ENCODE measurements at regions not wholly inside any gene's neighbourhood (a gene's known extent, or its start where the extent isn't known, plus 50 kb on each side); places are given as distances from the start of the nearest gene placed in this dataset.
"Not testable (repeated sequence)": the region's sequence is repeated elsewhere in the genome, so short reads cannot be mapped to it uniquely, and the experiment has no call there.

DNA sequence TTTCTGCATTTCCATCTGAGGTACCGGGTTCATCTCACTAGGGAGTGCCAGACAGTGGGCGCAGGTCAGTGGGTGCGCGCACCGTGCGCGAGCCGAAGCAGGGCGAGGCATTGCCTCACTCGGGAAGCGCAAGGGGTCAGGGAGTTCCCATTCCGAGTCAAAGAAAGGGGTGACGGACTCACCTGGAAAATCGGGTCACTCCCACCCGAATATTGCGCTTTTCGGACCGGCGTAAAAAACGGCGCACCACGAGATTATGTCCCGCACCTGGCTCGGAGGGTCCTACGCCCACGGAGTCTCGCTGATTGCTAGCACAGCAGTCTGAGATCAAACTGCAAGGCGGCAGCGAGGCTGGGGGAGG, 175.1 kb downstream of the MEX3B start:
- DNase-seq (ENCODE audit: low spot score in 2 of 2); H3K4me3 Mint-ChIP-seq; H3K36me3 Mint-ChIP-seq; H3K9me3 Mint-ChIP-seq; H3K27ac Mint-ChIP-seq; H3K4me1 Mint-ChIP-seq; ATAC-seq: not testable (repeated sequence)

DNA sequence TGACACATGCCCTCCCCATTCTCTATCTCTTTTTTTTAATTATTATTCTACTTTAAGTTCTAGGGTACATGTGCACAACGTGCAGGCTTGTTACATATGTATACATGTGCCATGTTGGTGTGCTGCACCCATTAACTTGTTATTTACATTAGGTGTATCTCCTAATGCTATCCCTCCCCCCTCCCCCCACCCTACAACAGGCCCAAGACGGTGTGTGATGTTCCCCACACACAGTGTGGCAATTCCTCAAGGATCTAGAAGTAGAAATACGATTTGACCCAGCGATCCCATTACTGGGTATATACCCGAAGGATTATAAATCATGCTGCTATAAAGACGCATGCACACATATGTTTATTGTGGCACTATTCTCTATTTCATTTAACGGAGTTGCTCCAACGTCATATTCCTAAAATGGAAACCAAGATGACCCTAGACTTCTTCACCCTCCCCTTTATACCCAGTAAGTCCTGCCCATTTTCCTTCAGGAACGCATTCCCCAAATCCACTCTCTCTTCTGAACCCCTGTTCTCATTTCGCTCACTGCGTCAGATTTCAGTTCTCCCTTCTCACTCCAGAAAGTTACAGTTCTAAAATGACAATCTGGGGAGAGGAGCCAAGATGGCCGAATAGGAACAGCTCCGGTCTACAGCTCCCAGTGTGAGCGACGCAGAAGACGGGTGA, 175.6 kb downstream of the MEX3B start:
- H3K36me3 Mint-ChIP-seq; H3K27ac Mint-ChIP-seq; ATAC-seq; H3K4me3 Mint-ChIP-seq; H3K4me1 Mint-ChIP-seq; DNase-seq (ENCODE audit: low spot score in 2 of 2); H3K9me3 Mint-ChIP-seq: not testable (repeated sequence)

DNA sequence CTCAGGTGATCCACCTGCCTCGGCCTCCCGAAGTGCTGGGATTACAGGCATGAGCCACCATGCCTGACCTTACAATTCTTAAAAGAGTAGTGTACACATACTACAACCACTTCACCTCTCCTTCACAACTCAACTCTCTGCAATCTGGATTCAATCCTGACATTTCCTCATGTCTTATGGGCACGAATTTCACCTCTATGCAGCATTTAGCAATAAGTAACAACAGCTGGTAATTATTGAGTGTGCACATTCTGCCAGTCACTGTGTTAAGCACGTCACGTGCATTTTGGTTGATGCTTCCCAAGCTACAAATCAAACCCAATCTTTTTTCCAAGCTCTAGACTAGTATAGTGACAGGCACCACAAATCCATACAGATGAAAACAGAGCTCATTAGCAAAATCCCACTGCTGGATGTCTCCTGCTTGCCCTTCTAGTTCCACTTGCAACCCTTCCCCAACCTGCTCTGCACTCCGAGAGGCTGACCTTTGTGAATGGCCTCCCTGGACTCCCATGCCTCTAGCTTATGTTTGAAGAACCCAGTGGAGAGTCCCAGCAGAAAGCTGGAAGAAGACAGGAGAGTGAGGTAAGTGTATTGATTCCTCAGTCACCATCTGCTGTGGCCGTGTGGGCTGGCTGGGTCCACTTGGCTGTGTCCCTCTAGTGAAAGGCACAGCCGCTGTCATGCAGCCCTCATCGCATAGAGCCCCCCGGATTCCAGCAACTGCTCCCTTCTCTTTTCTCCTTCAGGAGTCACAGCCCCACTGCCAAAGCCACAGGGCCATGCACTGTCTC, 176.5 kb downstream of the MEX3B start:
- H3K36me3 Mint-ChIP-seq, result no peaks in the 10 kb centered on the region
- DNase-seq (ENCODE audit: low spot score in 2 of 2) (no peak), ATAC-seq (no peak)

DNA sequence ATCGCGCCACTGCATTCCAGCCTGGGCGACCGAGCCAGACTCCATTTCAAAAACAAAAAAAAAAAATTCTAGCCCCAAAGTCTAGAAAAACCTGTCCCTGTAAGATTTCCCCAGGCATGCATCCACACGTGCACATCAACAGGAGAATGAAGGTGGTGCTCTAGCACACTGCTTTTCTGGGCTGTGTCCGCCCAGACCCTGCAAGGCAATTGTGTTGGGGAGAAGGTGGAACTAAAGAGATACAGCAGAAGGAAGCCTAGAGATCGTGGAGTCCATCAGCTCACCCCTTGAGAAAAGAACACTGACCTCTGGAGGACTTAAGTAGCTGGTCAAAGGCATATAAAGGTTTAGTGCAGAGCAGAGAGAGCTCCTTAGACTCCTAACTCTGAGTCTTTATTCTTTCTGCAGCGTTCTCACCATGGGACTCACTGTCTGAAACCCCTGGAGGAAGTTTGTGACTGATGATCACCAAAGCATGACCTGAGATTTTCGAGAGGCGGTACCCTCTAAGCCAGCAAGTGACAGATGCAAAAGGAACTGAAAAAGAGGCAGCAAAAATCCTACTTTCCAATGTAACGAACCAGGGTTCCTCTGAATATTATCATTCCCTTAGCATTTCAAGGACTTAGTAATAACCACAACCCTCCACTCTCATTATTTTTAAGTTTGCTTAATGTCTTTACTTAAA, 179.8 kb downstream of the MEX3B start:
- Mint-ChIP-seq H3K9me3 (no peaks in the 10 kb centered on the region), H3K4me3 (no peak overlapping the region), H3K36me3 (no peaks in the 10 kb centered on the region), H3K4me1 (no peaks in the 10 kb centered on the region), H3K27ac (no peak overlapping the region)
- DNase-seq (ENCODE audit: low spot score in 2 of 2) (no peak), ATAC-seq (no peak)

More for the DNA sequence above, 176.5 kb downstream of the MEX3B start:
- H3K9me3 Mint-ChIP-seq, result no peaks in the 10 kb centered on the region
- no peak overlapping the region for H3K4me3 Mint-ChIP-seq
- no peak overlapping the region for H3K27ac Mint-ChIP-seq
- H3K4me1 Mint-ChIP-seq, result no peaks in the 10 kb centered on the region

DNA sequence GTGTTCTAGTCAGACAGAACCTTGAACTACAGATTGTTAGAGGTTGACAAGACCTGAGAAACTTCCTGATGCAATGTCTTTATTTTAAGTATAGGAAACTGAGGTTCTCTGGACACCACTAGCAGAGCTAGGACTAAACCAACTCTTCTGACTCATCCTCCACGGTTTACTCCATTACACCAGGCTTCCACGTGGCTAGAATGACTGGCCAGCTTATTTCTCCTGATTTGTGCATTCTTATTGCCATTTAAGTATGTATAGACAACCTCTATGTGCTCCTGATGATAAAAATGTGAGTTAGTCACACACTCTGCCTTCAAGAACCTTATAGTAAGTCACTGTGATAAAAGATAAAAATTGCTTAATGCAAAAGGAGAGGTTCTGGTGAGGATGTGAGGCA, 182.7 kb downstream of the MEX3B start:
- no peak overlapping the region for H3K4me3 Mint-ChIP-seq
- H3K36me3 Mint-ChIP-seq, result no peaks in the 10 kb centered on the region
- no peak for ATAC-seq
- H3K27ac Mint-ChIP-seq, result no peak overlapping the region
- no peak for DNase-seq (ENCODE audit: low spot score in 2 of 2)
- no peaks in the 10 kb centered on the region for H3K9me3 Mint-ChIP-seq
- no peaks in the 10 kb centered on the region for H3K4me1 Mint-ChIP-seq

DNA sequence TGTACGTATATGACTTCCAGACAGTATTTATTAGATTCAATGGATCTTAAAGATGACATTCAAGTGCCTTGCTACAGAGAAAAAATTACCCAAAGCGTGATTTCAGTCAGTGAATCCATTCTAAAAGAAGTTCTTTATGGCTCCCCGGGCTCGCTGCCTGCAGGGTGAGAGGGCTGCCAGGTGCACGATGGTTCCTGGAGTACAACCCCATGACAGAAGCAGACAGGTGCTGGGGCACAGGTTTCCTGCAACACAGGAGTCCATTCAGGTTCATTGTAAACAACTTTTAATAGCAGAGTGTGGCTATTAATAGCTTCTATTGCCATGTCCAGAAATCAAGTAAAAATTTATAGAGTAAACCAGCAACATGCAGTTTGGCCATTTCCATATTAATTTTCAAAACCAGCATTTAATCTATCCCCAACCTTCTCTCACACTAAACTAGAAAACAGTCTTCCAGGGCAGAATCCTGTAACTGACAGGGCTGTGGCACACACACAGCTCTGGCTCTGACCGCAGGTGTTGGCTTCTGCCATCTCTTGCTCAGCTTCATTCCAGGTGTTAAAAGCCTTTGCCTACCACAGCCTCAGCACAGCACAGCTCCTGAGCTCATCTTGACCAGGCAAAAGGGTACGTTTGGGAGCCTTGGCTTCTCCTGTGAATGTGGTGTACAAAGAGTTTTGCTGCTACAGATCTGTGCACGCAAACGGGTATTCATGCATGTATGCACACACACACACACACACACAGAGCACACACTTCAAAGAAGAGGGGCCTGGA, 185.9 kb downstream of the MEX3B start:
- H3K36me3 Mint-ChIP-seq, result no peaks in the 10 kb centered on the region
- H3K27ac Mint-ChIP-seq, result no peak overlapping the region
- no peak overlapping the region for H3K4me3 Mint-ChIP-seq
- H3K9me3 Mint-ChIP-seq, result no peaks in the 10 kb centered on the region
- DNase-seq (ENCODE audit: low spot score in 2 of 2) (no peak), ATAC-seq (no peak)
- H3K4me1 Mint-ChIP-seq, result no peaks in the 10 kb centered on the region

DNA sequence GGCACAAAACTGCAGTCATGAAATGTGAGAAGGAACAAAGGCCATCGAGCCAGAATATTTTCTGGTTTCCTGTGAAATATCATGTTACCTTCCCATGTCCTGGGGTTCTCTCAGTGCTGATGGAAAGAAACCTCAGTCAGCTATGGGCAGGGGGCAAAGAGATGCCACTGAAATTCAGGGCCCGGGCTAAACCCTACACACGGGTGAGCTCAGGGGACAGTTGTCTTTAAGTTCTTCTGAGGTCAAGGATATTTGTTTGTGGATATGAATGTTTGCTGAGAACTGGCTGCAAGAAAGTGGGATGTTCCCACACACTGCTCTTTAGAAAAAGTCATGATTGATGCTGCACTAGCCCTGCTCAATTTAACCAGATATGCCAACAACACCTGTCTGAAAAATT, 187.2 kb downstream of the MEX3B start:
- Mint-ChIP-seq H3K4me3 (no peak overlapping the region), H3K9me3 (no peaks in the 10 kb centered on the region), H3K27ac (no peak overlapping the region), H3K36me3 (no peaks in the 10 kb centered on the region), H3K4me1 (no peaks in the 10 kb centered on the region)
- DNase-seq (ENCODE audit: low spot score in 2 of 2) (no peak), ATAC-seq (no peak)

DNA sequence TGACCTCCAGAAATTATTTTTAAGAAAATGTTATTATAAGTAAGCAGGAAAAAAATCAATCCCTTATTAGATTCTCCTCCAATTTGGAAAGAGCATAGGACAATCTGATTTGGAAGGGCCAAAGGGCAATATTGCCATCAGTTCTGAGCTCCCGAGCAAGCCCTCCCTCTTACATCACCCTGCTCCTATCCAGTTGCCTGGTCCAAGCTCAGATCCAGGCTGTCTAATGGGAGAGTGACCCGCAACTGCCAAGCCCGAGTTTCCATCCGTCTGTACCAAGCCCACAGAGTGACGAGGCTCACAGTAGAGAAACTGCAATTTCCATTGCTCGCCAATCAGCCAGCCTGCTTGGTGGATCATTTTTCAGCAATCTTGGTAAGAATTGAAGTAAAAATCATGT, 187.7 kb downstream of the MEX3B start:
- ATAC-seq (no peak), DNase-seq (ENCODE audit: low spot score in 2 of 2) (no peak)
- no peaks in the 10 kb centered on the region for H3K36me3 Mint-ChIP-seq
- no peaks in the 10 kb centered on the region for H3K4me1 Mint-ChIP-seq
- H3K27ac Mint-ChIP-seq, result no peak overlapping the region
- no peak overlapping the region for H3K4me3 Mint-ChIP-seq
- H3K9me3 Mint-ChIP-seq, result no peaks in the 10 kb centered on the region

DNA sequence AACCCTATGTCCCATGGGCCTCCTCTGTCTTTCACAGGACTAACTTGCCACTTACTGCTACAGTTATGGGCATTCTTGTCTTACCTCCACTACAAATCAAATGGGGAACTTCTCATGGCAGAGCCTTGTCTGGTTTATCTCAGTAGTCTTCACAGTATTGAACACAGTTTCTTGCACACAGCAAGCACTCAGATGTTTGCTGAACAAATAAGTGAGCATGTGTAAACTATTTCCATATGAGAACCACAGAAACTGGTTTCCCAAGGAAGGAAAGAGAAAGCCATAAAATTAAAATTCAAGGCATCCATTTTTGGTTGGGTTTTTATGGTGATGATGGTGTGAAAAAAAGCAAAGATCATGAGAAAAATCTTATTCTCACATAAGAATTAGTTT, 189.2 kb downstream of the MEX3B start:
- DNase-seq (ENCODE audit: low spot score in 2 of 2) (no peak), ATAC-seq (no peak)
- H3K27ac Mint-ChIP-seq, result no peak overlapping the region
- H3K4me3 Mint-ChIP-seq, result no peak overlapping the region
- no peaks in the 10 kb centered on the region for H3K4me1 Mint-ChIP-seq
- no peaks in the 10 kb centered on the region for H3K36me3 Mint-ChIP-seq
- H3K9me3 Mint-ChIP-seq, result peaks cover 1% of the 10 kb centered on the region

DNA sequence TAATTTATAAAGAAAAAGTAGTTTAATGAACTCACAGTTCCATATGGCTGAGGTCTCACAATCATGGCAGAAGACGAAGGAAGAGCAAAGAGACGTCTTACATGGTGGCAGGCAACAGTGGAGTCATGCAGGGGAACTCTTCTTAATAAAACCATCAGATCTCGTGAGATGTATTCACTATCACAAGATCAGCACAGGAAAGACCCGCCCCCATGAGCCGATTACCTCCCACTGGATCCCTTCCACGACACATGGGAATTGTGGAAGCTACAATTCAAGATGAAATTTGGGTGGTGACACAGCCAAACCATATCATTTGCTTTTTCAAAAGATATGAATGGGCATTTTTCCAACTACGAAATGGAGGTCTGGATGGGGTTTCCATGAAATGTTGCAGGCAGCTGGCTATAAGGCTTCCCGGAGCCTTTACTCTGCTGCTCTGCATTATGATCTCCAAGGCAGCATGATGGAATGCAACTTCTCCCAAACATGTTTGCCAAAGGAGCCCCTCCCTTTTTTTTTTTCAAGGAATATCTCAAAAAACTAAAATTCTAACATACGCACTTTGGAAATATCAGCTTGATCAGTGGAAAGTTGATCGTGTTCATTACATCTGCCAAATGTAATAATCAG, 189.7 kb downstream of the MEX3B start:
- Mint-ChIP-seq H3K36me3 (no peaks in the 10 kb centered on the region), H3K4me3 (no peak overlapping the region), H3K27ac (no peak overlapping the region), H3K4me1 (no peaks in the 10 kb centered on the region), H3K9me3 (peaks cover 3% of the 10 kb centered on the region)
- DNase-seq (ENCODE audit: low spot score in 2 of 2), result no peak
- ATAC-seq, result no peak

DNA sequence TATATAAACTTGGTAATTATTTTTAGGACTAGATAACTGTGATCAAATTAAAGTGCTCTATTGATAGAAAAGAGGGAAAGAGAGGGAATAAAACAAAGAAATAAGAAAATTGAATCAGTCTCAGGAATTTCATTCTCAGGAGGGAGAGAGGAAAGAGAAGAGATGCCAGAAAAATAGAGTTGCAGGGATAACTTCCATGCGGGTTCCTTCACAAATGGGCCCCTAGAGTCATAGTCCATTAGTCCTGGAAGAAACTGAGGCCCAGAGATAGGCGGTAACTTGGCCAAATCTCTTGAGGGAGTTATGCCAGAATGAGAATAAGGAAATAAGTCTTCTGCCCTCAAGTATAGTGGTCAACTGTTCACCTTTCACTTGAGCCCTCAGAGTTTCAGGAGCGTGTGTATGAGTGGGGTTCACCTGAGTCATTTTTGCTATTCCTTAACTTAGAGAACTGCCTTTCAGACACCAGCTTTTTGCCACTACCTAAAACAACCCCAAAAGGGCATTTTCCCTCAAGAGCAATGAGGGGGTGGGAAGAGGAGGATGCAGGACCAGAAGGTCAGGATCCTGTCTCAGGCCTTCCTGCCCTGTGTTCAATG, 192.6 kb downstream of the MEX3B start:
- no peaks in the 10 kb centered on the region for H3K4me1 Mint-ChIP-seq
- H3K27ac Mint-ChIP-seq, result no peak overlapping the region
- no peak for ATAC-seq

DNA sequence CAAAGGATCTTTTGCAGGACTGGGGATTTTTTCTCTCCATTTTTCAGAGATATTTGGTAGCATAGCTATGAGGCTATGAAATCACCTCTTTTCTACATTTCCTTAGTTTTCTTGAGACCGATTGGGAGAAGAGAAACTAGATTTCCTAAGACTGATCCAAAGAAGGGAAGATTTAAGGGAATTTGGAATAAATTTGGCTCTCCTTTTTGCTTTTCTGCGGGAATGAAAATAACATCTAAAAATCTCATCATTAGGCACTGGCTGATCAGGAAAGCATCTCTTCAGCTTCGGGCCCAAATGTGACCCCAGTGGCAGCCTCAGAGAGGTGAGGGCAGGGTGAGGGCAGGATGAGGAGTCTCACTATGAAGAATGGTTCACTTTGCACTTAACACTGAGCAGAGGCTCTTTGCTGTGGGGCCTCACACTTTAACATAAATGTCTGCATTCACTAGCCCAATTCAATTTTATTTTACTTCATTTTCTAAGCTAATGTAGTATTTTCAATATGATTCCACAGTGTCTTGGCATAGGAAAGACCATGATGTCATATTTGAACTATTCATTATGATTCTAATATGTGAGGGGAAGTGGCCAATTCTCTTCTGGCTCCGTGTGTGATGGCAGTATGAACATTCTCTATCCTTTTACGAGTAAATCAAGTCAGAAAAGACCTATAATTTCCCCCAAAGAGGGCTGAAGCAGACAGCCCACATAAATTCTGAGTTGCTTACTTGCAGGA, 193.2 kb downstream of the MEX3B start:
- no peak for DNase-seq (ENCODE audit: low spot score in 2 of 2)
- Mint-ChIP-seq H3K4me3 (no peak overlapping the region), H3K27ac (no peak overlapping the region), H3K4me1 (no peaks in the 10 kb centered on the region), H3K9me3 (peaks cover 3% of the 10 kb centered on the region), H3K36me3 (no peaks in the 10 kb centered on the region)
- ATAC-seq, result no peak

More for the DNA sequence above, 192.6 kb downstream of the MEX3B start:
- peaks cover 3% of the 10 kb centered on the region for H3K9me3 Mint-ChIP-seq
- DNase-seq (ENCODE audit: low spot score in 2 of 2), result no peak
- no peaks in the 10 kb centered on the region for H3K36me3 Mint-ChIP-seq
- H3K4me3 Mint-ChIP-seq, result no peak overlapping the region

DNA sequence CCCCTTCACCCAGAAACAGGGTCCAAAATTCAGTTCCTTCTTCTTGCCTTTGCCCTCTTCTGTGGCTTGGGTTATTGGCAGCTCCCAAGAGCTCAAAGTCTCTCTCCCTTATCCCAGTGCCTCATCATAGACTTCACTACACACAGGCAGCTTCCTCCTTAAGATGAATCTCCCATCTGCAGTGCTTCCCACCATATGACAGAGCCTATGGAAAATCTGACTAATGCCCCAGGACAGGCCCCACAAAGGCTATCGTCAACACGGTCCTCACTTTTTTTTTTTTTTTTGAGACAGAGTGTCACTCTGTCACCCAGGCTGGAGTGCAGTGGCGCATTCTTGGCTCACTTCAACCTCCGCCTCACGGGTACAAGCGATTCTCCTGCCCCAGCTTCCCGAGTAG, 194.1 kb downstream of the MEX3B start:
- Mint-ChIP-seq H3K4me1 (no peaks in the 10 kb centered on the region), H3K4me3 (no peak overlapping the region), H3K9me3 (peaks cover 3% of the 10 kb centered on the region), H3K27ac (no peak overlapping the region), H3K36me3 (no peaks in the 10 kb centered on the region)
- DNase-seq (ENCODE audit: low spot score in 2 of 2), result no peak
- no peak for ATAC-seq

DNA sequence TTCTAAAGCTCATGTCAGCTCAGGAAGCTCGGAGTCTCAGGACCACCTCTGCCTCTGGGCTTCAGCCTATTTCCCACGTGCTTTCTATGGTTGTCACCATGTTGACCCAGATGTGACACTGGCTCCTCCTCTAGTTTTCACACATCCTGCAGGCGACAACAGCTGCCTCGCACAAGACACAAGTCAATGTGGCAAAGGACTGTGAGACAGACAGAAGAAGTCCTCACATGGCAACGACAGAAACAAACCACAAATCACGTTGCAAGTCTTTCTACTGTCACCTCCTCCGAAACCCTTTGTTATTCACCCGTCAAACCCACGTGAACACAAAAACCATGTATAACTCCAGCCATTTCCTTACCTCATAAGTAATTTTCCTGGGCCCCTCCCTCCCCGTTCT, 194.5 kb downstream of the MEX3B start:
- no peaks in the 10 kb centered on the region for H3K4me1 Mint-ChIP-seq
- no peaks in the 10 kb centered on the region for H3K36me3 Mint-ChIP-seq
- no peak overlapping the region for H3K27ac Mint-ChIP-seq
- ATAC-seq, result no peak
- peaks cover 3% of the 10 kb centered on the region for H3K9me3 Mint-ChIP-seq
- no peak overlapping the region for H3K4me3 Mint-ChIP-seq
- no peak for DNase-seq (ENCODE audit: low spot score in 2 of 2)

Data from stimulated activated effector memory CD8-positive, alpha-beta T cell treated with anti-CD3 and anti-CD28 coated beads, Interleukin-12 subunit alpha, Interleukin-12 subunit beta, amount 100 ng/mL, for 72 hours (primary cell).